Hippocampal formation (tissue), 2 donors: ENCODE measurements at regions not wholly inside any gene's neighbourhood (a gene's known extent, or its start where the extent isn't known, plus 50 kb on each side); places are given as distances from the start of the nearest gene placed in this dataset.
"Not testable (repeated sequence)": the region's sequence is repeated elsewhere in the genome, so short reads cannot be mapped to it uniquely, and the experiment has no call there.

ENCODE experiments used
- DNase-seq, 2 donors: peaks; one replicate each; lab custom pipeline; 2025; lab: John Stamatoyannopoulos, UW

GRCh38 chr9:22170556-22170955 is 161.5 kb upstream of the CDKN2B start:
- DNase-seq, result no peak

- DNase-seq, result no peak
These were observed 162.0 kb upstream of the CDKN2B start for GRCh38 chr9:22170990-22171670.

- DNase-seq, result no peak
These were observed 162.6 kb upstream of the CDKN2B start for GRCh38 chr9:22171691-22172090.

GRCh38 chr9:22173908-22174307 is 164.8 kb upstream of the CDKN2B start:
- no peak for DNase-seq

- no peak for DNase-seq
These were observed 167.0 kb upstream of the CDKN2B start for GRCh38 chr9:22175972-22176545.

GRCh38 chr9:22181021-22181420 is 171.9 kb upstream of the CDKN2B start:
- DNase-seq, result not testable (repeated sequence)

- DNase-seq, result no peak
These were observed 180.4 kb upstream of the CDKN2B start for GRCh38 chr9:22189471-22189870.

- DNase-seq, result not testable (repeated sequence)
These were observed 187.9 kb upstream of the CDKN2B start for GRCh38 chr9:22197000-22197399.

- no peak for DNase-seq
These were observed 189.6 kb upstream of the CDKN2B start for GRCh38 chr9:22198681-22199080.

- DNase-seq, result no peak
These were observed 192.2 kb upstream of the CDKN2B start for GRCh38 chr9:22201256-22201655.

- DNase-seq, result no peak
These were observed 194.4 kb upstream of the CDKN2B start for GRCh38 chr9:22203371-22204138.

GRCh38 chr9:22204240-22204639 is 195.1 kb upstream of the CDKN2B start:
- DNase-seq, result no peak

GRCh38 chr9:22206833-22207232 is 197.7 kb upstream of the CDKN2B start:
- no peak for DNase-seq

- no peak for DNase-seq
These were observed 199.9 kb upstream of the CDKN2B start for GRCh38 chr9:22208846-22209585.

- no peak for DNase-seq
These were observed 201.2 kb upstream of the CDKN2B start for GRCh38 chr9:22210262-22210661.

GRCh38 chr9:22210936-22211335 is 201.8 kb upstream of the CDKN2B start:
- no peak for DNase-seq

GRCh38 chr9:22211588-22212360 is 202.7 kb upstream of the CDKN2B start:
- DNase-seq, result no peak

- DNase-seq, result no peak
These were observed 204.9 kb upstream of the CDKN2B start for GRCh38 chr9:22214021-22214420.

- DNase-seq, result no peak
These were observed 205.5 kb upstream of the CDKN2B start for GRCh38 chr9:22214497-22215031.

GRCh38 chr9:22215521-22215920 is 206.4 kb upstream of the CDKN2B start:
- no peak for DNase-seq

- no peak for DNase-seq
These were observed 207.6 kb upstream of the CDKN2B start for GRCh38 chr9:22216730-22217172.
